Muscle of arm (tissue), 1 donor: ENCODE measurements at regions not wholly inside any gene's neighbourhood (a gene's known extent, or its start where the extent isn't known, plus 50 kb on each side); places are given as distances from the start of the nearest gene placed in this dataset.
A peak's percentile ranks its signal among the peaks of the same experiment; 100 is the strongest.

ENCODE experiments used
- DNase-seq: peaks from one replicate; pipeline ENCODE4 v3.0.0-alpha.2; 2013

DNA sequence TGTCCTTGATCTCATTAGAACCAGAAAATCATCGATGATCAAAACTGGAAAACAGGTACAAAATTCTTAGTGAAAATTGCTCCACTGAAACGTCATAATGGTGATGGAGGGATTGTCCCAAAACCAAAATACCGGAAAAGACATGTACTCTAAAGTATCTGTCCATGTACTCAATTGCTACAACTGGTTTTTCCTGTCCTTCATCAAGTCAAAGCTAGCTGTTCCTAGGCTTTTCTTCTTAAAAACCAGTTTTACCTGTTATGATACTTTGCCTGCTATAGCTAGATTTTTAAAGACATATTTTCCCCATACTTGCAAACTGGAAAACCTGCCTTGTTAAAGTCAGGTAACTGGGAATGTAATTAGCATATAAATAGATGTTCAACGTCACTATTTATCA lies 50.5 kb upstream of the LRRC1 start:
- no peak for DNase-seq

DNA sequence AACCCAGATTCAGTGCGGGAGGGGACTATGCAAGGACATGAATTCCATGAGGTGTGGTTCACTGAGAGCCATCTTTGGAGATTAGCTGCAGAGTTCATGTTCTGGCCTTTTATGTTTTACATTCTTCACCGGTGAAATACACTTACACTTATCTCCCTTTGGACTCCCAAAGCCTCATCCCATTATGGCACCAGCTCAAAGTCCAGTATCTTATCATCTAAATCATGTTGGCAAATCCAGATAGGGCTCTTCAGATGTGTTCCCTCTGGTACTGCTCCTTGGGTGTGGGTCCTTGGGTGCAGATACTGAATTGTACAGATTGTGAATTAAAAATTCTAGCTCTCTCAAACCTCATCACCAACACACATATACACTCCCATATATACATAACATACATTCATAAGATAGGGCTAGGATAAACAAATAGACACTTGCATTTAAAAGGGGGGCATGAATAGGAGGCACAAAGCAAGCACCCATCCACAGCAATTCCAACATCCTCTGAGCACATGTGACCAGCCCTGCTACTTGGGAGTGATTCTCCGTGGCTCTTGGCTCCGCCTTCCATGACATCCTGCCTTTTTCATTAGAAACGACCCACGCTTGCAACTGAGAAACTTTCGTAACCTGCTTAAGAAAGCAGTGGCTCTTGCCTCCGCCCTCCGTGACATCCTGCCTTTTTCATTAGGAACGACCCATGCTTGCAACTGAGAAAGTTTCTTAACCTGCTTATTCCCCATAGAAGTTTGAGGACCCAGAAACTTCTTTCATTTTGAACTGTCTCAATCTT lies 53.6 kb upstream of the LRRC1 start:
- DNase-seq: no peak

DNA sequence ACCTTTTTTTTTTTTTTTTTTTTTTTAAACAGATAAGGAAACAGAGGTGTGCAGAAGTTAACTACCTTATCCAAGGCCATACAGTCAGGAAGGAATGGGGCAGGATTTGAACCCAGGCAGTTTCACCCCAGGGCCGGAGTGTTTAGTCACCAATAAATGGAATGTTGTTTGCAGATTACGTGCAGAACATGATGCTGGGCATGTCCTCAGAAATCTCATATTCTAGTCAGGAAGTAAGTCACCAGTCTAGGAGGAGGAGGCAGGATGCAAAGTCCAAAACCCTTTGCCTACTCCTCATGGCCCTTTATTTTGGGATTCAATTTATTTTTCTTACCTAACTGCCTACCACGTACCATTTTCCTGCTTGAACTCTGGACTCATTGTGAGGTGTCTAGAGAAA lies 57.1 kb upstream of the LRRC1 start:
- no peak for DNase-seq

DNA sequence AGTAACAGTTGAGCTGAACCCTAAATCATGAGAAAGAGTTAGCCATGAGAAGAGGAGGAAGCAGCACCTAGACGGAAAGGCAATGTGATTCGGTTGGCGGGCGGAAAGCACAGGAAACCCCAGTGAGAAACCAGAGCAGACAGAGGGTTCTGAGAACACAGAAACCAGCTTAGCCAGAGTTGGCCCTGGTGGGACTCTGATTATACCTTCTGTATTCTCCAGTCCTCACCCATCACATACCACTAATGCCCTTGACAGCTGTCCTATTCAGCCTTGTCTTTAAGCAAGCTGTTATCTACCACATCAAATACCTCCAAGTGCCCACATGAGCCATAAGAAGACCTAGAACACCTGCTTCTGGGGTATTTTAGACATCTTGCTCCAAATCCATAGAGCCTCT lies 58.9 kb upstream of the LRRC1 start:
- no peak for DNase-seq

DNA sequence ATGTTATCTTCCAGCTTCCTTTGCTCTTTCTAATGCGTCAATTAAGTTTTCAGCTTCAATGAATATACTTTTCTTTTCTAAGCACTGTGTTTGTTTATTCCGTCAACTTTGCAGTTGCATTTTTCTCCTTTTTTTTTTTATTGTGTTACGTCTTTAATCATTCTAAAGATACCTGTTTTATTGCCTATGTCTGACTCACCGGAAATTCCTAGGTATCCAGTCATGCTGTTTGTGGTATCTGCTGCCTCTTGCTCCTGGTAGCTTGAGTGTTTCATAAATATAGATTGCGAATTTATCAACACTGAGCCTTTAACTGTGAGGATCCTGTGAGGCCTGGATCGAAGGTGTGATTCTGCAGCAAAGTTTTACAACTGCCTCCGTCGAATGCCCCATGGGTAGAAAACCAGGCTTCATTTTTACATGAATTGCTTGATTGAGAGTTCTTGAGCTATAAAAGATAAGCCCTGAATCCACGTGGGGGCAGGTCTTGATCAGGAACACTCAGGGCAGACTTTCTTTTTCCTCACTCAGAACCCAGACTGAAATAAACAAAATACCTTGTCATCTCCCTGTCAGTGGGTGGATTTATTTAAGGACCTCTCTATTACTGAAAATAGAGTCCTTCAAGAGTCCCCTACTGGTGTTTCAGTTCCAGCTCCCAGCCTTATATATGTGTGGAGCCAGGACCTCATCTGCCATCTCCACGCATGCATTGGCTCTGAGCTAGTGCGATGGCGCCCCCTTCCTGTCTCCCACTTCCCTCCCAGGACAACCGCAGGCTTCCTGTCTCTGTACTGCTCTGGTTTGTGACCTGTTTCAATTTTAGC lies 60.1 kb upstream of the LRRC1 start:
- no peak for DNase-seq

DNA sequence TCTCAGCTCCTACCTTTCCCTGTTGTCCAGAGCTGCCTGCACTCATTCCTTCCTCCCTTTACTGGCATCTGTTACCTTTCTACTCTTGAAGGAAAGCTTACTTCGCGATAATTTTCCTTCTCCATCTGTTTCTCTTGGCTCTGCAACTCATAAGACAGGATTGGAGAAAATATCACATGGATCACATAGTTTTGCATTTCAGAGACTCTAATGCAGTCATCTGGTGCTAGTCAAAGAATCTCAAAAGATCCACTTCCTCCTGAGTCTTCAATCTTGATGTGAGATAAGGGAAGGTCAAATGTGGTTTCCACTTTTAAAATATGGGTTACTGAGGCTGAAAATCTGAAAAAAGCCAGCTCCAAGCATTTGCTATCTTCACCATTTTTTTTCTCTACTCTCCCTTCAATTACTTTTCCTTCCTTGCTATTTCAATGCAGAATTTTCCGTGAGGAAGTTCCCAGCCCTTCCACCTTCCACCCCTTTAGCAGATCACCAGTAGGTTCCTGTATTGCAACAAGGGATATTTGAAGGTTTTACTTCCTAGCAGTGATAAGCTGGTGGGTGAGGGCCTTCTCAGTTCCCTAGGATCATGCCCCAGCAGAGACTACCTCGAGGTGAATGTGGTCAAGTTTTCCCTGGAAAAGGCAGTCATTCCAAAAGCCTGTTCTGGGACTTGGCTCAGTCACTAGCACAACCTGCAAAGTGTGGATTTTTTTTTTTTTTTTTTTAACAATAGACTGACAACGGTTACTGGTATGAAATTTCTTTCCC lies 62.8 kb upstream of the LRRC1 start:
- no peak for DNase-seq

DNA sequence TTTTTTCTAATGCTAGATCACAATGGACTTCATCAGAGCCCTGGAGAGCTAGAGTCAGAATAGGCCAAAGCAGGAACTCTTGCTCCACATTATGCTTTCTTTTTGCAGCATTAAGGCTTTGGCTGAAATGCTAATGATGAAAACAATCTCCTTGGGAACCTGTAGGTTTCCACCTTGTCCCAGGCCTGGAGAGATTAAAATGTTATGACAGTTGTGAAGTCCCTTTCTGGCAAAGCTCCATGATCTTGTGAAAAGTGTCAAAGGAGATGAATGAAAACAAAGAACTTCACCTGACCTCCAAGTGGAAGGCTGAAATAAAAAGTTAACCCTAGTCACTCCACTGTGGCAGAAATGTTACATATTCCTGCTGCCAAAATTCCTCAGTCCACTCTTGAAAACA lies 64.0 kb upstream of the LRRC1 start:
- DNase-seq: no peak

DNA sequence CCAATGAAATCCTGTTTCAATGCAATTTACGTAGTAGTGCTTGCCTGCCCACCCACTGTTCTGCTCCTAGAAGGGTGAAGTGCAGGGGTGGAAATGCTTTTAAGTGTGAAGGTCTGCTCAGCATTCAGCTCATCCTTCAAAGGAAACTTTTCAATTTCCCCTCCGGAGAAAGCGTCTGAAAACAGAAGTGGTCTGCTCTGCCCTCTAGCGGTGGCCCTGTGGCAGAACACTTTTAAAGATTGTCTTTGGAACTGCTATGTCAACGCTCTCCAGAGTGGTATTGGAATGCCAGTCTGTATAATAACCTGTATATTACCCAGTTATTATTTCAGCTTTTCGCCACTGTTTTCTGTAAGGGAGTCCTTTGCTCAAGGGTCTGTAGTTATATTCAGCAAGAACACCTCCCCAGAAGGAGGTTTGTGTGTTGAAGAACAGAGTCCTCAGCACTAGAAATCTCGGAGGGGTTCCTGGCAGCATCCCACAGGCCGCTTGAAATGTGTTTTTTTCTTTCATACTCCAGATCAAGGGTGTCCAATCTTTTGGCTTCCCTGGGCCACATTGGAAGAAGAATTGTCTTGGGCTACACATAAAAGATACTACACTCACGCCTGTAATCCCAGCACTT lies 63.1 kb upstream of the KLHL31 start:
- peak; percentile 61 for DNase-seq

DNA sequence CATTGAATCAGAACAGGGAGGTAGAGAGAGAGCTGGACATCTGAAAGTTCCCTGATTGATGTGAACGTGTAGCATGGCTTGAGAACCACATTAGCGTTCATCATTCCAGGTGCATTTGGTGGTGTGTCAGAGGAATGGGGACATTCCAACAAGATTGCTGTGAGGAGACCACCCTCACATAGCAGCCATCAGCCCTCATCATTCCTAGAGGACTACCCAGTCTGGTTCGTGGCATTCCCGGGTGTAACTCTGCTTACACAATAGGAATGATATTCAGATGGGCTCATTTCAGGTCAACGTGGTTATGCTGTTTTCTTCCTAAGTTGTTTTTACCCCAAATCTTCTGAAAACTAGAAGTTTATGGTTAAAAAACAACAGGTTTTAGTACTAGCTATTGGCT lies 62.2 kb upstream of the KLHL31 start:
- DNase-seq: no peak

DNA sequence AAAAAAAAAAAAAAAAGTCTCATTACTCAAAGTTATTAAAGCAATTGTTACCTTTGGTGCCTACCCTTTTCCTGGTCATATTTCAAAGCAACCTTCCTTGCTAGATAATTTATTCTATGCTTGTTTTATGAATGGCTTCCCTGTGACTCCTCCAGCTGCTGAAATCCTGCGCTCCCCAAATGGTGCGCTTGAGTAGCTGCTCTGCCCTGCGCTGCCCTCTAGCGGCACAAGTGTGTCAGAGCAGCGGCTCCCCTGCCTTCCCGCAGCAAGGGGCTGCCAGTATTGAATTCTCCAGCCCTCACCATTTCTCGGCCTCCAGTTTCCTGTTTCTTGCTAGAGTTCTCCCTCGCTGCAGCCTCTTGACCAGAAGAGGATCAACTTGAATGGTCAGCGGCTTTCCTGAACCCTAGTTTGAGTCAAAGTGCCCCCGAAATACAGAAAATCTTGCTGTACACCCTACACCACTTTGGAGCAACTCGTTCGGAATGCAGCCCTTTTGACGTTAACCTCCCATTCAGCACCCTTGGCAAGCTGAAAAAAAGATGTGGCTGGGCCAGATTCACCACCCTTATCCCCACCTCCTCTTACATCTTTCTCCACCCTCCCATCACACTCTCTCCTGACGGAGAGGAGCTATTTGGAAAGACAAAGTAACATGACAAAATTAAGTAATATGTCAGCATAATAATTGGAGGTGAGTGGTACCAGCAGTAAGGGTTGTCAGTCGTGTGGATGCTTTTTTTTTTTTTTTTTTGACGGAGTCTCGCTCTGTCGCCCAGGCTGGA lies 60.4 kb upstream of the KLHL31 start:
- DNase-seq: peak; percentile 78

DNA sequence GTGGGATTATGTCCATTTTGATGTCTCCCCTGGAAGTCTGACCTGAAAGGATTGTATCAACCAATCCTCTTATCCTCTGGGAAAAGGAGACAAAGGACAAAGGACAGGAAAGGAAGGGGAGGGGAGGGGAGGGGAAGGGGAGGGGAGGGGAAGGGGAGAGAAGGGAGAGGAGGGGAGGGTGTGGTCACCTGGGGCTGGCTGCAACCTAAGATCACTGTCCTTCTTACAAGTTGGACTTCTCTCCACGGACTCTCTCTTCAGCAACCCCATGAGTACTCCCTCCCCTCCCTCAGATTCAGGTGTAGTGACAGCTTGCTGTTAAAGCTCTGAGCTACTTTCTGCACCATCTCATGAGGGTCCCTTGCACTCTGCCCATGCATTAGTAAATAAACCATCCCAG lies 58.9 kb upstream of the KLHL31 start:
- DNase-seq: no peak

DNA sequence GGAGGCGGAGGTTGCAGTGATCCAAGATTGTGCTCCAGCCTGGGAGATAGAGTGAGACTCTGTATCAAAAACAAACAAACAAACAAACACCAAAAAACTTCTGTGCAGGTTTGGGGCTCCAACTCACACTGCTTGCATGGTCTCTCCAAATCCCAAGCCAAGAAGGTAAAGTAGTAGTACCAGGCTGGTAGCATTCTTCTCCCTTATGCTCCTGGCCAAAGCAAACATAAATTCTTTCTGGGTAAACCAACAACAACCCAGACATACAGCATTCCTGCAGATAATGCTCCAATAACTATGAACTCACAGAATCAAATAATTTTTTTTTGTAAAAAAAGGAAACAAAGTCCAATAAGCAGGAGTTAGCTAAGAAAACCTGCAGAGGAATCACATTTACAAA lies 57.8 kb upstream of the KLHL31 start:
- DNase-seq: no peak

DNA sequence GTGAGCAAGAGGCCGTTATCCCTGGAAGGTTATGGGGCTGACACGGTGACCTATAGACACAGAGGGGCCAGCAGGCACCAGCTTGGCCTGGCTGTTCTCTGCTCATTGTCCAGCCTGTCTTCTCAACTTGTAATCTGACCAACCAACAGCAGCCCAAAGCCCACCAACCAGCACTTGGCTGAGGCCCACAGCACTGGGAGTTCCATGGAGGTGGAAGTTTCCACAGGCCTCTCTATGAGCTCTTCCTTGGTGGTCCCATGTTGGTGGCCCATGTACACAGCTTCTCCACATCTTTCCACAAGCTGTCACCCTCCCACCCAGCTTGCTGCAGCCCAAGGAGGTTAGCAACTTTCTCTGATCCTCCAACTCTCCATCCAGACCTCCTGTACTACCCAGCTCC lies 56.2 kb upstream of the KLHL31 start:
- no peak for DNase-seq

DNA sequence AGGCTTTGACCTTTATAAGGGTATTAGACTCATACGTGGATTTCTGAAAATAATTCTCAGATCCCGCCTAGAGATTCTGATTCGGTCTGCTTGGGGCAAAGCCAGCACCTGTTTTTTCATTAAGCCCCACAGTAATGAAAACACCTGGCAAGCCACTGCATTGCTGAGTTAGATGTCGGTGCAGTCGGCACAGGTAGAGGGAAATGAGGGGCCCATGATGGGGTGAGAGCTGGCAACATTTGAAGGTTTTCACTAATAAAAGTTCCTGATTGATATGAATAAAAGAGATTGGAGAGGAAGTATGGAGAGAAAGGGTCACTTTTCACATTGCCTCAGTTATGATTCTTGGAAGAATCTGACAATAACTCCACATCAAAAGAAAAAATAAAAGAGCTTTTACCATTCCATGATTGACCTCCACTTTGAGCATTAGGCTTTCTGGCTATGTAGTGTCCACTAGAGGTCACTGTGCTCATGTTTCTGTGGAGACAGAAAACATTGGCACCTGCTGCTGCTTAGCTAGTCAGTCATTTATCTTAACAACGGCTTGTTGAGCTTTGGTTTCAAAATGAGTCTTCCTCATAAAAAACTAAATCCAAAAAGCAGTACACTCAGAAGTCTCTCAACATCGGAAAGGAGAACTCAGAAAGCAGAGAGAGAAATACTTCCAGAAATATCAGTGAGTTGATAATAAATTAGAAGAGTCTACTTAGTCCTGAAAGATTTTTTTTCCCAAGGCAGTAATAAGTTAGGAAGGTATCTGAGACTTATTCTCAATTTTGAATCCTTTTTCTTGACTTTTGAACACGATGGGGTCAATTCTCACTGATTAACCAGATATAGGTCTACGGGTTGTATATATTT lies 53.3 kb upstream of the KLHL31 start:
- DNase-seq: peak; percentile 71

DNA sequence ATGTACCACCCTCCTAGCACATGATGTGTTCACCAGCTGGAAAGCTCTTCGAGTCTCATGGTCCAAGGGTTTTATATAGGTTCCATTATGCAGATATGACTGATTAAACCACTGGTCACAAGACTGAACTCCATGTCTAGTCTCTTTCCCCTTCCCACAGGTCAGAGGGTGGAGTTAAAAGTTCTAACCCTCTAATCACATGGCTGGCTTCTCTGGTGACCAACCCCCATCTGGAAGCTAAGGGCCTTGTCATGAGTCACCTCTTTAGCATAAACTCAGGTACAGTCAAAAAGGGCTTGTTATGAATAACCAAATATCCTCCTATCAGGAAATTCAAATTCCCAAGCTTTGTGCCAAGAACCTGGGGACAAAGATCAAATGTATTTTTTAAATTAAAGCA lies 52.0 kb upstream of the KLHL31 start:
- no peak for DNase-seq

DNA sequence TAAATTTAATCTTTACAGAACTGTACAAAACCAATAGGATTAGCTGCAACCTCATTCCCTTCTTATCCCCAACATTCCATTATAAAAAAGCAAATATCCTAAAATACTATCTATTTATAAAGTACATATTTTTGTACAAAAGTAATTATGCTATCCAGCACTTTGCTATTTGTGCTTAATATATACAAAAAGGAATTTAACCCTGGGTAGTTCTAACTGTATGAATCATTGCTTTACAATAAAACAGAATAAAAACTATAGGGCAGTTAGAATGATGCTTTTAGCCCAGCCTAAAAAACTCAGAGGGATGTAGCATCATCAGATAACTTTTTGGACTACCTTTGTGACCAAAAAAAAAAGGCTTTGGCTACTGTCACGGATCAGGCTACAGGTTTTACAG lies 49.9 kb upstream of the KLHL31 start:
- DNase-seq: no peak
